Gastroesophageal sphincter (tissue), 3 donors: ENCODE measurements at regions not wholly inside any gene's neighbourhood (a gene's known extent, or its start where the extent isn't known, plus 50 kb on each side); places are given as distances from the start of the nearest gene placed in this dataset.

ENCODE experiments used
- CTCF ChIP-seq, 4 experiments: fragments of 200-600 bp in 2 of 4; fragments of 450-650 bp in 2 of 4; sonication (generic) in 1 of 4; IDR thresholded peaks; one replicate each; pipeline ENCODE4 v1.5.1; 2017 to 2019; ENCODE audit warnings: antibody characterized with exemption in 4 of 4, mild to moderate bottlenecking in 2 of 4, moderate library complexity in 2 of 4
- EP300 ChIP-seq: sonication (generic); formaldehyde crosslinking; IDR thresholded peaks from one replicate; pipeline ENCODE4 v1.6.1; 2017; ENCODE audit warnings: antibody characterized with exemption, mild to moderate bottlenecking
- POLR2A ChIP-seq, 2 donors: fragments of 450-650 bp; IDR thresholded peaks; one replicate each; pipeline ENCODE4 v1.6.1; 2017; ENCODE audit warnings: antibody characterized with exemption in 2 of 2, mild to moderate bottlenecking in 2 of 2, moderate library complexity in 1 of 2

- no peak for TF ChIP-seq CTCF (IDR thresholded peaks at IDR 0.05)
- no peak for TF ChIP-seq EP300
- TF ChIP-seq POLR2A (IDR thresholded peaks at IDR 0.05), result no peak
Measured at GRCh38 chr16:6249863-6250262, 1082.8 kb upstream of the RBFOX1 start.
